HG02943 (cell line): ENCODE measurements at regions not wholly inside any gene's neighbourhood (a gene's known extent, or its start where the extent isn't known, plus 50 kb on each side); places are given as distances from the start of the nearest gene placed in this dataset.

Experiments used
- ATAC-seq: cut with Tn5 transposase; IDR thresholded peaks from one replicate; pipeline ENCODE4 v1.9.1; 2021; ENCODE audit warnings: mild to moderate bottlenecking, low read depth, moderate library complexity; ENCODE audit not compliant: unreplicated experiment

GRCh38 chr18:40932862-40933261 is 1022.2 kb upstream of the PIK3C3 start:
- no peak for ATAC-seq

- no peak for ATAC-seq
These were observed 1024.7 kb upstream of the PIK3C3 start for GRCh38 chr18:40930211-40930882.

DNA sequence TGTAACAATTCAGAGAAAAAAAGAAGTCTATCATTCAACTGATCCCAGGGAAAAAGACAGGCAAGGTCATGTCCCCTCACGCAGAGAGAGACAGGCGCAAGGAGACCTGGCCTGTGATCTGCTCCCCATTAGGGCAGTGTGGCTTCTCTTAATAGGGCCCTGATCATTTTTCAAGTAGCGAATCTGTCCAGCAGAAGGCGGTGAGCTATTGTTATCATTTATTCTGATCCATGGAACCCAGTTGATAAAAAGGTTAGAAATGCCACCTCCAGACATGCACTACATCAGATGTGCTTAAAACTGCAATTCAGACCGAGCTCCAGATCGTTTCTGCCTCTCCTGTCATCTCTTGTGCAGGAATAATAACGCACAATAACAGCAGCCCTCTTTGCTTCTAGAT is 1025.6 kb upstream of the PIK3C3 start:
- no peak for ATAC-seq

DNA sequence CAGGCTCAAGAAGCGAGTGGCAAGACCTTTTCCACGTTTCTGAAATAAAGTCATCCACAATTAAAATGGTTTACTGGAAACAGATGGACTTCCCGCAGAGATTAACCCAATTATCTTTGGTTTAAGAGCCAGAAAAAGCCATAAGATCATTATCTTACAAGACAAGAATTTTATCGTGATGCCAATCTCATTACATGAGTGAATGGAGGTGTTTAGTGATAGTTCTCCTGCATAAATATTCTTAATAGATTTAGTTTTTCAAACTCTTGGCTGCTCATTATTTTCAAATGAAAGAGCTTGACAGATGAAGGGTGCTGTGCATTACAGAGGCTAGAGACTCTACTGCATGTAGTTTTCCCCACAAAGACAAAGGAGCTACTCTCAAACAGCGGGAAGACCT is 1028.4 kb upstream of the PIK3C3 start:
- no peak for ATAC-seq

- ATAC-seq: no peak
These were observed 1029.9 kb upstream of the PIK3C3 start for GRCh38 chr18:40925071-40925541.

- ATAC-seq: no peak
These were observed 1033.0 kb upstream of the PIK3C3 start for GRCh38 chr18:40921845-40922629.

- no peak for ATAC-seq
These were observed 1038.0 kb upstream of the PIK3C3 start for GRCh38 chr18:40917056-40917455.

GRCh38 chr18:40915724-40916123 is 1039.3 kb upstream of the PIK3C3 start:
- no peak for ATAC-seq

GRCh38 chr18:40911582-40912254 is 1043.3 kb upstream of the PIK3C3 start:
- ATAC-seq: no peak

GRCh38 chr18:40911041-40911440 is 1044.0 kb upstream of the PIK3C3 start:
- ATAC-seq: no peak

GRCh38 chr18:40907842-40908241 is 1047.2 kb upstream of the PIK3C3 start:
- ATAC-seq: no peak

DNA sequence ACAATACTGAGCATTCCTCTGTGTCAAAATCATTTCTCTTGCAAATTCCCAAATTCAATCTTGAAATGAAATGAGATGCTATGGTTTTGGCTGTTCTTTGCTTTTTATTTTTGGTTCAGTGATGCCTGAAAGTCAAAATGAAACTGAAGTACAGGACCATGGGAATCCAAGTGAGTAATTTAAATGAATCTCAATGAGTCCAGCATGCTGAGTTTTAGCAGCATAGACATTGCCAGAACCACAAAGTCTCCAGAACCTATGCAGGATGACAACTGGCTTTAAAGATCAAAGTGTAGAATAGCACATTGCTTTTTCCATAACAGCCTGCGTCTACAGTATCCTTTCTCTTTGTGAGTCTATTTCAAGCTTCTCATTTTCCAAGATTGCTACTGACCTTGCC is 1050.7 kb upstream of the PIK3C3 start:
- no peak for ATAC-seq

- no peak for ATAC-seq
These were observed 1052.6 kb upstream of the PIK3C3 start for GRCh38 chr18:40902436-40902835.

DNA sequence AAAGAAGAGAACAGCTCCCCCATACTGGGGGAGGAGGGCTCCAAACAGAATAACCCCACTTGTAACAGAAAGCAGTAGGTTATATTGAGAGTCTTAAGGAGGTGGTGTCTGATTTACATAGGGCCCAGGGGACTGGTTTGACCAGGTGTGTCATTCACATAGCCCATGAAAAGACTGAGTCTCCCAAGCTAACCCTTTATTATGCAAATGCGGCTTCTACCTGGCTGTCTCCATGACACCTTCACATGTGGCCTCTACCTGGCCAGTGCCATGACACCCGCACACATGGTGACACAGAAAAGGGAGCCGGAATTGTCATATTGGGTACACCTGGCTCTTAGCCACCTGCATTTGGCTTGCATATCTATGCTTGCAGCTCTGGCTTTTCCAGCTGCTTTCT is 1057.2 kb upstream of the PIK3C3 start:
- no peak for ATAC-seq

GRCh38 chr18:40883271-40883670 is 1071.8 kb upstream of the PIK3C3 start:
- no peak for ATAC-seq

GRCh38 chr18:40882468-40882867 is 1072.6 kb upstream of the PIK3C3 start:
- no peak for ATAC-seq

- ATAC-seq: no peak
These were observed 1076.7 kb upstream of the PIK3C3 start for GRCh38 chr18:40878371-40878770.

DNA sequence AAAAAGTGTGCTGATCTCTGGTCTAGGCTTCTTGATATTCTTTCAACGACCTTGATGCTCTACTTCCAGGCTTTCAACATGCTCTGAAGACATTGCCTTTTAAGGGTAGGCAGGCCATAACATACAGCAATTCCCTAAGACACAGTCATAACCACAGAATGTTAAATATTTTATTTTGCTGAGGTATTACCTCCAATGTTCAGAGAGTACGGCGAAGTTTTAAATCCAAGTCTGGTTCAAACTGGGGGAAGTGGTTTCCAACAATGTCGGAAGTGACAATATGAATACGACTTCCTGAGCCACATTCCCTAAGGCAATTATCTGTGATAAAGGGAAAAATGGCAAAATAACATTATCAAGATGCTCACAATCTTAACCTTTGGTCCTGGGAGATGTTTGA is 1077.9 kb upstream of the PIK3C3 start:
- no peak for ATAC-seq

DNA sequence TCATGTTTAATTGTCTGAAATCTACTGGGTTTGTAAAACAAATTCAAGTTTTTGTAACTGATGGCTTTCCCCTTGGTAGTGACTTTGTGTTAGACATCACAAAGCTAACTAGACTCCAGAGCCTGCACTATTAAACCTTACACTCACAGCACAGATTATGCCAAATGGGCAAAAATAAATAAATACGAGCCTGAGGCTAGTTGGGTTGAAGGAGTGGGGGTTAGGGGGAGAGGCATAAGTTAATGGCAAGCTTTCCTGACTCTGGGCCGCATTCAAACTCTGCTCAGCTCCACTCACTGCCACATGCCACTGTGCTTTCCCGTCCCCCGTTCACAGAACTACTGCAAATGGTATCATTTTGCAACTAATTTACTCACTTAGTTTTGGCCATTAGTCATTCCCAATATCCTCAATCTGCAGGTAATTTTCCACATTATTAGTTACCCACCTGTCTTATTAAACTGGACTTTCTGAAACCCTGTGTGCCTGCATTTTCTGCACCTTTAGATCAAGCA is 1079.9 kb upstream of the PIK3C3 start:
- ATAC-seq: no peak

DNA sequence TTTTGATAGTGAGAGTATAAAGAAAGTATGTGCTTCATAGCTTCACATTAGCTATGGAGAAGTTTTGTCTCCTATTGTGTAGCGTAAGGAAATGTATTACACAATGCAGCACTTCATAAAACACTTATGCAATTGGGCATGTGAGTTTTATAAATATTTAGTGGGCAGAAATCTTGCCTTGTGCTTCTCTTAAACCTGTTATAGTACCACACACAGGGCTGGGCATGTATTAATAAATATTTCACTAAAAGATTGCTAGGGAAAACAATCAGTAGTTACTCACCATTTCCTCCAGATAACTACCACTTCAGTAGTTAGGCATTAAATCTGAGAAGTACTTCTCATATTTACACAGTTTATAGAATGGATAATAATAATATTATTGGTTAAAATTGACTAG is 1080.8 kb upstream of the PIK3C3 start:
- ATAC-seq: no peak
